IMR-90 (cell line): ENCODE measurements at regions not wholly inside any gene's neighbourhood (a gene's known extent, or its start where the extent isn't known, plus 50 kb on each side); places are given as distances from the start of the nearest gene placed in this dataset.

Experiments
- ATAC-seq: fragments of 200-7000 bp; cut with Tn5 transposase; 2 replicates; pipeline ENCODE4 v1.9.1; 2020; ENCODE audit warnings: low read depth, mild to moderate bottlenecking, moderate library complexity
- BruUV-seq: library from RNA; stranded (reverse); fragments of 400-500 nt; replicated peaks from 2 replicates; lab custom pipeline; 2021; lab: Mats Ljungman, UMichigan
- CTCF ChIA-PET: fragments of 300-600 bp; formaldehyde crosslinking; extraction: SDS; loops from one replicate; lab custom pipeline; 2021; ENCODE audit warnings: antibody characterized with exemption; lab: Yijun Ruan, JAX
- POLR2A ChIA-PET: fragments of 300-600 bp; sonication (Branson Sonifier 250); formaldehyde crosslinking; loops from one replicate; lab custom pipeline; 2022; ENCODE audit warnings: antibody characterized with exemption; ENCODE audit not compliant: unreplicated experiment; lab: Charles Lee
- DNase-seq: peaks from one replicate; pipeline ENCODE4 v3.0.0; 2013
- H2AFZ ChIP-seq: replicated peaks from 2 replicates; pipeline ENCODE3; 2013; ENCODE audit warnings: low read length, mild to moderate bottlenecking; ENCODE audit not compliant: poor library complexity
- H2AK5ac ChIP-seq: 2 replicates; pipeline ENCODE4 v1.6.1; 2013; ENCODE audit warnings: low read depth, low read length, inconsistent platforms
- H2AK9ac ChIP-seq: replicated peaks from 2 replicates; pipeline ENCODE3; 2013; ENCODE audit warnings: mild to moderate bottlenecking, low read depth, low read length, moderate library complexity; ENCODE audit not compliant: poor library complexity
- H2BK120ac ChIP-seq: 2 replicates; pipeline ENCODE4 v1.6.1; 2013; ENCODE audit warnings: low read depth, low read length, inconsistent platforms
- H2BK15ac ChIP-seq: 3 replicates; pipeline ENCODE4 v1.6.1; 2013; ENCODE audit warnings: low read depth, low read length, inconsistent platforms
- H2BK20ac ChIP-seq: 2 replicates; pipeline ENCODE4 v1.6.1; 2013; ENCODE audit warnings: low read depth, mild to moderate bottlenecking, inconsistent platforms, low read length, moderate library complexity
- H2BK5ac ChIP-seq: 2 replicates; pipeline ENCODE4 v1.6.1; 2013; ENCODE audit warnings: mild to moderate bottlenecking, low read depth, low read length, inconsistent platforms; ENCODE audit not compliant: poor library complexity, severe bottlenecking
- H3K14ac ChIP-seq: replicated peaks from 2 replicates; pipeline ENCODE4 v1.6.1; 2013; ENCODE audit warnings: low read depth, low read length, inconsistent platforms
- H3K18ac ChIP-seq: 2 replicates; pipeline ENCODE4 v1.6.1; 2013; ENCODE audit warnings: low read depth, low read length, control low read depth
- H3K23ac ChIP-seq: 2 replicates; pipeline ENCODE4 v1.6.1; 2013; ENCODE audit warnings: low read depth, low read length, inconsistent platforms
- H3K27ac ChIP-seq: 2 replicates; pipeline ENCODE4 v1.5.1; 2013; ENCODE audit warnings: mild to moderate bottlenecking, control low read depth, low read length; ENCODE audit not compliant: insufficient read depth
- H3K27me3 ChIP-seq: 2 replicates; pipeline ENCODE4 v1.6.1; 2013; ENCODE audit warnings: low read length; ENCODE audit not compliant: control insufficient read depth, insufficient read depth
- H3K36me3 ChIP-seq: 2 replicates; pipeline ENCODE4 v1.6.1; 2013; ENCODE audit warnings: low read length, mixed read lengths; ENCODE audit not compliant: control insufficient read depth, insufficient read depth
- H3K4ac ChIP-seq: 2 replicates; pipeline ENCODE4 v1.6.1; 2013; ENCODE audit warnings: low read depth, low read length, inconsistent platforms
- H3K4me1 ChIP-seq: 2 replicates; pipeline ENCODE4 v1.6.1; 2013; ENCODE audit warnings: low read length, mixed read lengths; ENCODE audit not compliant: control insufficient read depth, insufficient read depth
- H3K4me2 ChIP-seq: 2 replicates; pipeline ENCODE4 v1.6.1; 2013; ENCODE audit warnings: low read depth, mild to moderate bottlenecking, control low read depth, low read length, moderate library complexity
- H3K4me3 ChIP-seq: 2 replicates; pipeline ENCODE4 v1.5.1; 2013; ENCODE audit warnings: low read depth, mild to moderate bottlenecking, control low read depth, low read length, moderate library complexity; ENCODE audit not compliant: insufficient read depth
- H3K56ac ChIP-seq: 2 replicates; pipeline ENCODE4 v1.6.1; 2013; ENCODE audit warnings: low read length, inconsistent platforms; ENCODE audit not compliant: insufficient read depth; ENCODE audit errors: extremely low read depth
- H3K79me1 ChIP-seq, 2 experiments: 2 replicates each; pipeline ENCODE4 v1.6.1; 2013; ENCODE audit warnings: low read length in 2 of 2, inconsistent platforms in 1 of 2, low read depth in 1 of 2
- H3K9ac ChIP-seq: 2 replicates; pipeline ENCODE4 v1.6.1; 2013; ENCODE audit warnings: low read depth, low read length, control low read depth
- H3K9me1 ChIP-seq: 2 replicates; pipeline ENCODE4 v1.6.1; 2013; ENCODE audit warnings: low read length, inconsistent platforms; ENCODE audit not compliant: insufficient read depth
- H3K9me3 ChIP-seq: 2 replicates; pipeline ENCODE4 v1.6.1; 2013; ENCODE audit warnings: low read length; ENCODE audit not compliant: control insufficient read depth, insufficient read depth
- H4K20me1 ChIP-seq: 2 replicates; pipeline ENCODE4 v1.6.1; 2013; ENCODE audit warnings: low read length, inconsistent platforms; ENCODE audit not compliant: insufficient read depth
- H4K5ac ChIP-seq: 2 replicates; pipeline ENCODE4 v1.6.1; 2013; ENCODE audit warnings: mild to moderate bottlenecking, low read depth, low read length, control low read depth
- H4K8ac ChIP-seq, 2 experiments: 2 replicates each; pipeline ENCODE4 v1.6.1; 2013; ENCODE audit warnings: low read depth in 2 of 2, low read length in 2 of 2, control low read depth in 1 of 2, inconsistent platforms in 1 of 2
- H4K91ac ChIP-seq: 2 replicates; pipeline ENCODE4 v1.6.1; 2013; ENCODE audit warnings: low read depth, low read length, inconsistent platforms; ENCODE audit not compliant: insufficient read depth
- BHLHE40 ChIP-seq: fragments of 150-350 bp; IDR thresholded peaks from 2 replicates; pipeline ENCODE4 v1.6.1; 2016; ENCODE audit warnings: mild to moderate bottlenecking, low read depth, low read length
- CEBPB ChIP-seq: IDR thresholded peaks from 2 replicates; pipeline ENCODE4 v1.6.1; 2012; ENCODE audit warnings: low read depth, low read length, improper control_type of control experiment
- WGBS, 2 experiments: methylation state at CpG; one replicate each; pipeline versions ENCODE4 v1.1.5 to v1.1.7; 2013; ENCODE audit warnings: missing lambda C conversion rate in 2 of 2; ENCODE audit not compliant: insufficient read length in 1 of 2; ENCODE audit errors: extremely low coverage in 2 of 2; 5-methylcytosine and 5-hydroxymethylcytosine counted together
- dilution Hi-C: fragments of 300-500 bp; cut with HindIII; formaldehyde crosslinking; loops from one replicate; pipeline ENCODE4 v1.14.3; 2018; ENCODE audit warnings: low sequenced_read_pairs; ENCODE audit not compliant: unreplicated experiment
- in situ Hi-C: fragments of 300-500 bp; cut with MboI; formaldehyde crosslinking; loops from 3 replicates; pipeline ENCODE4 v1.14.3; 2019; ENCODE audit warnings: low sequenced_read_pairs, inconsistent platforms, mixed read lengths
- intact Hi-C: fragments of 100-400 bp; cut with micrococcal nuclease; formaldehyde crosslinking; loops from 2 replicates; pipeline ENCODE4 v1.10.0; 2022
- TF ChIP-seq, protein P1 (sequence below): fragments of 150-350 bp; IDR thresholded peaks from 2 replicates; pipeline ENCODE4 v1.6.1; 2016; ENCODE audit warnings: low read depth, mild to moderate bottlenecking, low read length, moderate library complexity, borderline replicate concordance

DNA sequence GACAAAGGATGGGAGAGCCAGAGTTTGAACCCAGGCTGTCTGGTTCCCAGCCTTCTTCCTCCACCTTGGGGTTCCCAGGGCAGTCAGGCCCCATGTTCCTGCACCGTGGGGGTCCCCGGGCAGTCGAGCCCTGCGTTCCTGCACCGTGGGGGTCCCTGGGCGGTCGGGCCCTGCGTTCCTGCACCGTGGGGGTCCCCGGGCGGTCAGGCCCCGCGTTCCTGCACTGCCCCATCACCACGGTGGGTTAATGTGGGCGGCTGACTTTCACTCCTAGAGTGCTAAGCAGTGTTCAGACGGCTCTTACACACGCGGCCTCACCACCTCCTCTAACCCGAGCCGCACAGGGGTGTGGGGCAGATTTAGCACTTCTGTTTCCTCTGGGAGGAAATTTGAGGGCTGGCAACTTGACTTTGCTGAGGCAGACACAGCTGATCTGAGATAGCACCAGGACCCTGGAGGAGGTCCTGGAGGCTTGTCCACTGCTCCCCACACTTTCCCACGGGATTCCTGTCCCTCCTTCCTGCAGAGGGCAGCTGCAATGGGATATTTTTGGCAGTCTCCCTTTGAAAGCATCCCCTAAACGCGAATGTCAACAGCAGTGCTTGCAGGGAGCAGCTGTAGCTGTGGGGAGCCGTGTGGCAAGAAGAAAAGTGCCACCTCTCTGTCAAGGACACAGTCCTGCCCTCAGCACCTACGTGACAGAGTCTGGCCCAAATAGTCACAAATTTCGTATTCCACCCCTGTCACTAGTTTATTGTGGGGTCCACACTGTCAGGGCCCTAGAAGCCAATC, 239.4 kb downstream of the TEX29 start:
- DNase-seq, result no peak
- dilution Hi-C loops (no loop called here), in situ Hi-C loops (no loop called here), intact Hi-C loops (no loop called here)
- H3K4me1 ChIP-seq, result no peaks in the 10 kb centered on the region
- POLR2A ChIA-PET, result no interaction called here
- no peak overlapping the region for H2AK9ac ChIP-seq
- CTCF ChIA-PET, result no interaction called here
- no peaks in the 10 kb centered on the region for H3K36me3 ChIP-seq
- H3K27ac ChIP-seq, result no peak overlapping the region
- no peak overlapping the region for H3K4me3 ChIP-seq
- H4K20me1 ChIP-seq, result no peaks in the 10 kb centered on the region
- H3K9ac ChIP-seq, result no peak overlapping the region
- no peak overlapping the region for H2BK5ac ChIP-seq
- H4K91ac ChIP-seq, result no peak overlapping the region
- no peak overlapping the region for H3K23ac ChIP-seq
- no peak overlapping the region for H2BK120ac ChIP-seq
- no peak overlapping the region for H3K4ac ChIP-seq
- H2BK15ac ChIP-seq, result no peak overlapping the region
- H3K4me2 ChIP-seq, result no peak overlapping the region
- H3K56ac ChIP-seq, result no peak overlapping the region
- H3K27me3 ChIP-seq, result no peaks in the 10 kb centered on the region
- H4K8ac ChIP-seq, result no peak overlapping the region
- H3K18ac ChIP-seq, result no peak overlapping the region
- H2AK5ac ChIP-seq, result no peak overlapping the region
- WGBS, 2 experiments, result 33% methylated on average over 3 of the region's 26 CpGs; no CpG with 5 or more reads in 1 of the 2 experiments
- H3K14ac ChIP-seq, result no peak overlapping the region
- BruUV-seq, result no TSS peak
- H3K9me1 ChIP-seq, result no peaks in the 10 kb centered on the region
- no peak overlapping the region for H2BK20ac ChIP-seq
- H4K5ac ChIP-seq, result no peak overlapping the region
- peaks cover 44% of the 10 kb centered on the region for H3K9me3 ChIP-seq
- no peaks in the 10 kb centered on the region for H3K79me1 ChIP-seq
- TF ChIP-seq, protein P1, sequence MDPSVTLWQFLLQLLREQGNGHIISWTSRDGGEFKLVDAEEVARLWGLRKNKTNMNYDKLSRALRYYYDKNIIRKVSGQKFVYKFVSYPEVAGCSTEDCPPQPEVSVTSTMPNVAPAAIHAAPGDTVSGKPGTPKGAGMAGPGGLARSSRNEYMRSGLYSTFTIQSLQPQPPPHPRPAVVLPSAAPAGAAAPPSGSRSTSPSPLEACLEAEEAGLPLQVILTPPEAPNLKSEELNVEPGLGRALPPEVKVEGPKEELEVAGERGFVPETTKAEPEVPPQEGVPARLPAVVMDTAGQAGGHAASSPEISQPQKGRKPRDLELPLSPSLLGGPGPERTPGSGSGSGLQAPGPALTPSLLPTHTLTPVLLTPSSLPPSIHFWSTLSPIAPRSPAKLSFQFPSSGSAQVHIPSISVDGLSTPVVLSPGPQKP, result no peak
- no peak for TF ChIP-seq CEBPB
- no peak for TF ChIP-seq BHLHE40
- H2AFZ ChIP-seq, result no peak overlapping the region
- ATAC-seq, result no peak
